IPS DF 6.9 (cell line): ENCODE measurements at regions not wholly inside any gene's neighbourhood (a gene's known extent, or its start where the extent isn't known, plus 50 kb on each side); places are given as distances from the start of the nearest gene placed in this dataset.

Experiments
- DNase-seq: peaks from one replicate; pipeline ENCODE4 v3.0.0-alpha.2; 2013; ENCODE audit warnings: low read depth, low spot score
- H3K27ac ChIP-seq: one replicate; pipeline ENCODE4 v1.5.1; 2013; ENCODE audit warnings: low read length, control low read depth
- H3K27me3 ChIP-seq: 2 replicates; pipeline ENCODE4 v1.6.1; 2013; ENCODE audit warnings: mild to moderate bottlenecking, low read length; ENCODE audit not compliant: control insufficient read depth, insufficient read depth
- H3K36me3 ChIP-seq: 2 replicates; pipeline ENCODE4 v1.6.1; 2013; ENCODE audit warnings: low read length; ENCODE audit not compliant: control insufficient read depth, insufficient read depth
- H3K4me1 ChIP-seq: 2 replicates; pipeline ENCODE4 v1.6.1; 2013; ENCODE audit warnings: low read length; ENCODE audit not compliant: control insufficient read depth, insufficient read depth
- H3K4me3 ChIP-seq: 2 replicates; pipeline ENCODE4 v1.5.1; 2013; ENCODE audit warnings: mild to moderate bottlenecking, low read length
- H3K9me3 ChIP-seq: 2 replicates; pipeline ENCODE4 v1.6.1; 2013; ENCODE audit warnings: low read length, inconsistent platforms; ENCODE audit not compliant: control insufficient read depth, insufficient read depth
- WGBS: extraction: QIAGEN DNeasy Blood & Tissue Kit; methylation state at CpG from one replicate; pipeline ENCODE4 v1.1.7; 2013; ENCODE audit warnings: mixed read lengths, missing lambda C conversion rate; ENCODE audit not compliant: insufficient read length, insufficient coverage; 5-methylcytosine and 5-hydroxymethylcytosine counted together

GRCh38 chr6:10051283-10051682 is 363.6 kb downstream of the TFAP2A start:
- no peaks in the 10 kb centered on the region for H3K36me3 ChIP-seq
- no peak overlapping the region for H3K4me3 ChIP-seq
- H3K27me3 ChIP-seq = no peaks in the 10 kb centered on the region
- no peak overlapping the region for H3K27ac ChIP-seq
- DNase-seq = no peak
- H3K4me1 ChIP-seq = no peaks in the 10 kb centered on the region
- no peaks in the 10 kb centered on the region for H3K9me3 ChIP-seq

- no peak for DNase-seq
- Histone ChIP-seq H3K4me3 (no peak overlapping the region), H3K27ac (no peak overlapping the region), H3K27me3 (no peaks in the 10 kb centered on the region), H3K36me3 (no peaks in the 10 kb centered on the region), H3K4me1 (no peaks in the 10 kb centered on the region), H3K9me3 (no peaks in the 10 kb centered on the region)
- WGBS = no CpG with 5 or more reads among the region's 6 CpGs
These were observed 366.2 kb downstream of the TFAP2A start for GRCh38 chr6:10048370-10049297.

GRCh38 chr6:10042280-10042679 is 372.6 kb downstream of the TFAP2A start:
- H3K9me3 ChIP-seq = no peaks in the 10 kb centered on the region
- DNase-seq = no peak
- no peaks in the 10 kb centered on the region for H3K36me3 ChIP-seq
- no peak overlapping the region for H3K4me3 ChIP-seq
- no peaks in the 10 kb centered on the region for H3K4me1 ChIP-seq
- 100% methylated on average over 2 of the region's 4 CpGs for WGBS
- no peaks in the 10 kb centered on the region for H3K27me3 ChIP-seq
- H3K27ac ChIP-seq = no peak overlapping the region

GRCh38 chr6:10033223-10033829 is 381.5 kb downstream of the TFAP2A start:
- DNase-seq = no peak
- H3K27me3 ChIP-seq = no peaks in the 10 kb centered on the region
- H3K4me1 ChIP-seq = no peaks in the 10 kb centered on the region
- no peaks in the 10 kb centered on the region for H3K36me3 ChIP-seq
- H3K9me3 ChIP-seq = no peaks in the 10 kb centered on the region
- no peak overlapping the region for H3K27ac ChIP-seq
- no CpG with 5 or more reads among the region's 10 CpGs for WGBS
- H3K4me3 ChIP-seq = no peak overlapping the region

- no peak overlapping the region for H3K27ac ChIP-seq
- no peaks in the 10 kb centered on the region for H3K9me3 ChIP-seq
- no peak overlapping the region for H3K4me3 ChIP-seq
- no CpG with 5 or more reads among the region's 2 CpGs for WGBS
- no peak for DNase-seq
- no peaks in the 10 kb centered on the region for H3K27me3 ChIP-seq
- no peaks in the 10 kb centered on the region for H3K36me3 ChIP-seq
- no peaks in the 10 kb centered on the region for H3K4me1 ChIP-seq
These were observed 383.3 kb downstream of the TFAP2A start for GRCh38 chr6:10031617-10032016.

- Histone ChIP-seq H3K9me3 (no peaks in the 10 kb centered on the region), H3K27ac (no peak overlapping the region), H3K36me3 (no peaks in the 10 kb centered on the region), H3K4me3 (no peak overlapping the region), H3K4me1 (no peaks in the 10 kb centered on the region), H3K27me3 (no peaks in the 10 kb centered on the region)
- no CpG with 5 or more reads among the region's 8 CpGs for WGBS
- peak; percentile 20 for DNase-seq
These were observed 383.8 kb downstream of the TFAP2A start for GRCh38 chr6:10030942-10031537.

GRCh38 chr6:10028222-10028621 is 386.7 kb downstream of the TFAP2A start:
- Histone ChIP-seq H3K36me3 (no peaks in the 10 kb centered on the region), H3K4me3 (no peak overlapping the region), H3K27ac (no peak overlapping the region), H3K27me3 (no peaks in the 10 kb centered on the region), H3K4me1 (no peaks in the 10 kb centered on the region), H3K9me3 (no peaks in the 10 kb centered on the region)
- no peak for DNase-seq
- no CpG with 5 or more reads among the region's 4 CpGs for WGBS

GRCh38 chr6:10019851-10020250 is 395.0 kb downstream of the TFAP2A start:
- Histone ChIP-seq H3K9me3 (no peaks in the 10 kb centered on the region), H3K36me3 (no peaks in the 10 kb centered on the region), H3K27ac (no peak overlapping the region), H3K4me3 (no peak overlapping the region), H3K4me1 (no peaks in the 10 kb centered on the region), H3K27me3 (no peaks in the 10 kb centered on the region)
- DNase-seq = no peak
- WGBS = no CpG with 5 or more reads among the region's 3 CpGs

GRCh38 chr6:10014557-10014956 is 400.3 kb downstream of the TFAP2A start:
- WGBS = no CpG with 5 or more reads among the region's 5 CpGs
- Histone ChIP-seq H3K27ac (no peak overlapping the region), H3K36me3 (no peaks in the 10 kb centered on the region), H3K4me3 (no peak overlapping the region), H3K4me1 (no peaks in the 10 kb centered on the region), H3K27me3 (no peaks in the 10 kb centered on the region), H3K9me3 (no peaks in the 10 kb centered on the region)
- DNase-seq = no peak

GRCh38 chr6:10000551-10000950 is 414.3 kb downstream of the TFAP2A start:
- H3K4me1 ChIP-seq = no peaks in the 10 kb centered on the region
- no peaks in the 10 kb centered on the region for H3K36me3 ChIP-seq
- H3K4me3 ChIP-seq = no peak overlapping the region
- no peaks in the 10 kb centered on the region for H3K9me3 ChIP-seq
- H3K27me3 ChIP-seq = no peaks in the 10 kb centered on the region
- WGBS = no CpG with 5 or more reads among the region's 3 CpGs
- no peak overlapping the region for H3K27ac ChIP-seq
- DNase-seq = no peak
